ENCODE measurements at regions not wholly inside any gene's neighbourhood (a gene's known extent, or its start where the extent isn't known, plus 50 kb on each side); places are given as distances from the start of the nearest gene placed in this dataset.

- no peaks in the 10 kb centered on the region for H3K4me1 Mint-ChIP-seq
- H3K27ac Mint-ChIP-seq, result no peak overlapping the region
- peaks cover 10% of the 10 kb centered on the region for H3K9me3 Mint-ChIP-seq
- H3K27me3 Mint-ChIP-seq, result no peaks in the 10 kb centered on the region
- H3K4me3 Mint-ChIP-seq, result no peak overlapping the region
- peaks cover 2% of the 10 kb centered on the region for H3K36me3 Mint-ChIP-seq
Observed at GRCh38 chr2:240358821-240359397, 76.6 kb upstream of the GPC1 start.

- Mint-ChIP-seq H3K4me1 (no peaks in the 10 kb centered on the region), H3K27me3 (no peaks in the 10 kb centered on the region), H3K27ac (no peak overlapping the region), H3K4me3 (no peak overlapping the region), H3K36me3 (peaks cover 2% of the 10 kb centered on the region), H3K9me3 (peaks cover 10% of the 10 kb centered on the region)
Observed at GRCh38 chr2:240359695-240360094, 75.8 kb upstream of the GPC1 start.

- peaks cover 10% of the 10 kb centered on the region for H3K9me3 Mint-ChIP-seq
- no peak overlapping the region for H3K27ac Mint-ChIP-seq
- no peak overlapping the region for H3K4me3 Mint-ChIP-seq
- no peaks in the 10 kb centered on the region for H3K4me1 Mint-ChIP-seq
- H3K36me3 Mint-ChIP-seq, result peaks cover 2% of the 10 kb centered on the region
- no peaks in the 10 kb centered on the region for H3K27me3 Mint-ChIP-seq
Observed at GRCh38 chr2:240360645-240361475, 74.6 kb upstream of the GPC1 start.

GRCh38 chr2:240362216-240362755 lies 73.2 kb upstream of the GPC1 start:
- no peaks in the 10 kb centered on the region for H3K4me1 Mint-ChIP-seq
- no peak overlapping the region for H3K27ac Mint-ChIP-seq
- H3K36me3 Mint-ChIP-seq, result peaks cover 2% of the 10 kb centered on the region
- H3K27me3 Mint-ChIP-seq, result no peaks in the 10 kb centered on the region
- H3K4me3 Mint-ChIP-seq, result no peak overlapping the region
- H3K9me3 Mint-ChIP-seq, result peaks cover 10% of the 10 kb centered on the region

- Mint-ChIP-seq H3K4me1 (no peaks in the 10 kb centered on the region), H3K36me3 (peaks cover 2% of the 10 kb centered on the region), H3K9me3 (peaks cover 10% of the 10 kb centered on the region), H3K4me3 (no peak overlapping the region), H3K27me3 (no peaks in the 10 kb centered on the region), H3K27ac (no peak overlapping the region)
Observed at GRCh38 chr2:240362826-240363745, 72.4 kb upstream of the GPC1 start.

GRCh38 chr2:240363746-240364581 lies 71.5 kb upstream of the GPC1 start:
- peaks cover 2% of the 10 kb centered on the region for H3K36me3 Mint-ChIP-seq
- H3K27ac Mint-ChIP-seq, result peak overlapping the region; percentile 8
- H3K27me3 Mint-ChIP-seq, result no peaks in the 10 kb centered on the region
- H3K4me3 Mint-ChIP-seq, result no peak overlapping the region
- H3K4me1 Mint-ChIP-seq, result no peaks in the 10 kb centered on the region
- H3K9me3 Mint-ChIP-seq, result peaks cover 10% of the 10 kb centered on the region

- Mint-ChIP-seq H3K27me3 (no peaks in the 10 kb centered on the region), H3K4me1 (no peaks in the 10 kb centered on the region), H3K9me3 (peaks cover 10% of the 10 kb centered on the region), H3K4me3 (no peak overlapping the region), H3K27ac (no peak overlapping the region), H3K36me3 (peaks cover 2% of the 10 kb centered on the region)
Observed at GRCh38 chr2:240364582-240364960, 70.9 kb upstream of the GPC1 start.

GRCh38 chr2:240364961-240365775 lies 70.3 kb upstream of the GPC1 start:
- Mint-ChIP-seq H3K27ac (no peak overlapping the region), H3K36me3 (peaks cover 2% of the 10 kb centered on the region), H3K9me3 (peaks cover 10% of the 10 kb centered on the region), H3K4me1 (no peaks in the 10 kb centered on the region), H3K27me3 (no peaks in the 10 kb centered on the region), H3K4me3 (no peak overlapping the region)

GRCh38 chr2:240365971-240366471 lies 69.4 kb upstream of the GPC1 start:
- Mint-ChIP-seq H3K9me3 (peaks cover 3% of the 10 kb centered on the region), H3K4me1 (no peaks in the 10 kb centered on the region), H3K27me3 (no peaks in the 10 kb centered on the region), H3K4me3 (no peak overlapping the region), H3K36me3 (no peaks in the 10 kb centered on the region), H3K27ac (no peak overlapping the region)

GRCh38 chr2:240366901-240367300 lies 68.6 kb upstream of the GPC1 start:
- Mint-ChIP-seq H3K27ac (no peak overlapping the region), H3K27me3 (no peaks in the 10 kb centered on the region), H3K9me3 (no peaks in the 10 kb centered on the region), H3K36me3 (no peaks in the 10 kb centered on the region), H3K4me1 (no peaks in the 10 kb centered on the region), H3K4me3 (no peak overlapping the region)

GRCh38 chr2:240367721-240368120 lies 67.7 kb upstream of the GPC1 start:
- H3K4me3 Mint-ChIP-seq, result no peak overlapping the region
- no peaks in the 10 kb centered on the region for H3K36me3 Mint-ChIP-seq
- H3K27ac Mint-ChIP-seq, result no peak overlapping the region

GRCh38 chr2:240368781-240369331 lies 66.6 kb upstream of the GPC1 start:
- H3K9me3 Mint-ChIP-seq, result no peaks in the 10 kb centered on the region
- H3K36me3 Mint-ChIP-seq, result no peaks in the 10 kb centered on the region
- no peak overlapping the region for H3K4me3 Mint-ChIP-seq
- H3K4me1 Mint-ChIP-seq, result no peaks in the 10 kb centered on the region
- no peak overlapping the region for H3K27ac Mint-ChIP-seq
- H3K27me3 Mint-ChIP-seq, result no peaks in the 10 kb centered on the region

More at GRCh38 chr2:240367721-240368120, 67.7 kb upstream of the GPC1 start:
- Mint-ChIP-seq H3K4me1 (no peaks in the 10 kb centered on the region), H3K9me3 (no peaks in the 10 kb centered on the region), H3K27me3 (no peaks in the 10 kb centered on the region)

GRCh38 chr2:240369335-240369734 lies 66.1 kb upstream of the GPC1 start:
- Mint-ChIP-seq H3K4me1 (no peaks in the 10 kb centered on the region), H3K4me3 (no peak overlapping the region), H3K36me3 (no peaks in the 10 kb centered on the region), H3K9me3 (no peaks in the 10 kb centered on the region), H3K27ac (no peak overlapping the region), H3K27me3 (no peaks in the 10 kb centered on the region)

All from activated naive CD4-positive, alpha-beta T cell treated with anti-CD3 and anti-CD28 coated beads, Interleukin-2, amount 50 U/mL, for 24 hours (primary cell).